ENCODE measurements at regions not wholly inside any gene's neighbourhood (a gene's known extent, or its start where the extent isn't known, plus 50 kb on each side); places are given as distances from the start of the nearest gene placed in this dataset.

DNA sequence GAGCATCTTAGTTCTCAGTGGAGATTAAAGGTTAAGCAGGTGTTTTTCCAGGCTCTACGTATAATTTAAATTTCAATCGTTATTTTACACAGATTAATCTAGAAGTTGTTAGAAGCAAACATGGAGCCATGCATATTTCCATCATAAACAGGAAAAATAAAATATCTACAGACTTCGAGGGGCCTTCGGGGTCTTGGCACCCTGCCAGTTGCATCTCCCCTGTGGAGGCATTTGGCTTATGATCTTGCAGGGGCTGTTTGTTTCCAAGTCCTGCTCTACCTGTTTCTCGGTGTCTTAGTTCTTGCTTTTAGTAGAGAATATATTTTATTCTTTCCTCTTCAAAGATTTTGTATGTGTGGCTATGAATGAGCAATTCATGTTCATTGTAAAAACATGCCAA is 67.2 kb upstream of the FAM136A start:
- TF ChIP-seq, protein P1, sequence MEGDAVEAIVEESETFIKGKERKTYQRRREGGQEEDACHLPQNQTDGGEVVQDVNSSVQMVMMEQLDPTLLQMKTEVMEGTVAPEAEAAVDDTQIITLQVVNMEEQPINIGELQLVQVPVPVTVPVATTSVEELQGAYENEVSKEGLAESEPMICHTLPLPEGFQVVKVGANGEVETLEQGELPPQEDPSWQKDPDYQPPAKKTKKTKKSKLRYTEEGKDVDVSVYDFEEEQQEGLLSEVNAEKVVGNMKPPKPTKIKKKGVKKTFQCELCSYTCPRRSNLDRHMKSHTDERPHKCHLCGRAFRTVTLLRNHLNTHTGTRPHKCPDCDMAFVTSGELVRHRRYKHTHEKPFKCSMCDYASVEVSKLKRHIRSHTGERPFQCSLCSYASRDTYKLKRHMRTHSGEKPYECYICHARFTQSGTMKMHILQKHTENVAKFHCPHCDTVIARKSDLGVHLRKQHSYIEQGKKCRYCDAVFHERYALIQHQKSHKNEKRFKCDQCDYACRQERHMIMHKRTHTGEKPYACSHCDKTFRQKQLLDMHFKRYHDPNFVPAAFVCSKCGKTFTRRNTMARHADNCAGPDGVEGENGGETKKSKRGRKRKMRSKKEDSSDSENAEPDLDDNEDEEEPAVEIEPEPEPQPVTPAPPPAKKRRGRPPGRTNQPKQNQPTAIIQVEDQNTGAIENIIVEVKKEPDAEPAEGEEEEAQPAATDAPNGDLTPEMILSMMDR (IDR thresholded peaks at IDR 0.05; ENCODE audit: low read length) = no peak
- TF ChIP-seq EZH2 (optimal IDR thresholded peaks at IDR 0.05; ENCODE audit: low read depth, low read length) (no peak), EZH2phosphoT487 (IDR thresholded peaks at IDR 0.05; ENCODE audit: low read length) (no peak)

Data from MM.1S (cell line).